ENCODE measurements at regions not wholly inside any gene's neighbourhood (a gene's known extent, or its start where the extent isn't known, plus 50 kb on each side); places are given as distances from the start of the nearest gene placed in this dataset.

- TF ChIP-seq SIN3A (IDR thresholded peaks at IDR 0.05; ENCODE audit: borderline replicate concordance, insufficient read depth, low read length) (no peak), TAF1 (IDR thresholded peaks at IDR 0.05; ENCODE audit: borderline replicate concordance, insufficient read depth, low read length) (no peak), REST (IDR thresholded peaks at IDR 0.05; ENCODE audit: insufficient read depth in 1 of 2, low read depth in 2 of 2, low read length in 2 of 2) (no peak), POLR2AphosphoS5 (IDR thresholded peaks at IDR 0.05; ENCODE audit: low read depth, low read length) (no peak), FOXP2 (optimal IDR thresholded peaks at IDR 0.05; ENCODE audit: borderline replicate concordance, extremely low read depth, extremely low read length, insufficient read depth) (no peak)
Measured at GRCh38 chr18:56289381-56289780, 349.0 kb downstream of the TXNL1 start.

GRCh38 chr18:56286775-56287325, 351.5 kb downstream of the TXNL1 start:
- TF ChIP-seq REST (IDR thresholded peaks at IDR 0.05; ENCODE audit: insufficient read depth in 1 of 2, low read depth in 2 of 2, low read length in 2 of 2) (no peak), POLR2AphosphoS5 (IDR thresholded peaks at IDR 0.05; ENCODE audit: low read depth, low read length) (no peak), FOXP2 (optimal IDR thresholded peaks at IDR 0.05; ENCODE audit: borderline replicate concordance, extremely low read depth, extremely low read length, insufficient read depth) (no peak), SIN3A (IDR thresholded peaks at IDR 0.05; ENCODE audit: borderline replicate concordance, insufficient read depth, low read length) (no peak), TAF1 (IDR thresholded peaks at IDR 0.05; ENCODE audit: borderline replicate concordance, insufficient read depth, low read length) (no peak)

- TF ChIP-seq SIN3A (IDR thresholded peaks at IDR 0.05; ENCODE audit: borderline replicate concordance, insufficient read depth, low read length), result no peak
- TF ChIP-seq REST (IDR thresholded peaks at IDR 0.05; ENCODE audit: insufficient read depth in 1 of 2, low read depth in 2 of 2, low read length in 2 of 2), result no peak
- no peak for TF ChIP-seq TAF1 (IDR thresholded peaks at IDR 0.05; ENCODE audit: borderline replicate concordance, insufficient read depth, low read length)
- TF ChIP-seq FOXP2 (optimal IDR thresholded peaks at IDR 0.05; ENCODE audit: borderline replicate concordance, extremely low read depth, extremely low read length, insufficient read depth), result no peak
- no peak for TF ChIP-seq POLR2AphosphoS5 (IDR thresholded peaks at IDR 0.05; ENCODE audit: low read depth, low read length)
Measured at GRCh38 chr18:56285387-56286065, 352.9 kb downstream of the TXNL1 start.

GRCh38 chr18:56284319-56284718, 354.1 kb downstream of the TXNL1 start:
- no peak for TF ChIP-seq REST (IDR thresholded peaks at IDR 0.05; ENCODE audit: insufficient read depth in 1 of 2, low read depth in 2 of 2, low read length in 2 of 2)
- TF ChIP-seq FOXP2 (optimal IDR thresholded peaks at IDR 0.05; ENCODE audit: borderline replicate concordance, extremely low read depth, extremely low read length, insufficient read depth), result no peak
- no peak for TF ChIP-seq TAF1 (IDR thresholded peaks at IDR 0.05; ENCODE audit: borderline replicate concordance, insufficient read depth, low read length)
- TF ChIP-seq POLR2AphosphoS5 (IDR thresholded peaks at IDR 0.05; ENCODE audit: low read depth, low read length), result no peak
- no peak for TF ChIP-seq SIN3A (IDR thresholded peaks at IDR 0.05; ENCODE audit: borderline replicate concordance, insufficient read depth, low read length)

All from PFSK-1 (cell line).